BJ (cell line): ENCODE measurements at regions not wholly inside any gene's neighbourhood (a gene's known extent, or its start where the extent isn't known, plus 50 kb on each side); places are given as distances from the start of the nearest gene placed in this dataset.

ENCODE experiments used
- CTCF ChIA-PET: fragments of 350-600 bp; formaldehyde crosslinking; extraction: SDS; loops from one replicate; lab custom pipeline; 2021; ENCODE audit warnings: antibody characterized with exemption, inconsistent platforms; lab: Yijun Ruan, JAX
- POLR2A ChIA-PET: fragments of 300-600 bp; sonication (Branson Sonifier 250); formaldehyde crosslinking; extraction: SDS; loops from one replicate; lab custom pipeline; 2021; ENCODE audit warnings: antibody characterized with exemption; lab: Charles Lee
- DNase-seq: peaks from one replicate; pipeline ENCODE4 v3.0.0-alpha.2; 2011; ENCODE audit warnings: low read depth
- H3K27me3 ChIP-seq: 2 replicates; pipeline ENCODE4 v1.6.0; 2011; ENCODE audit warnings: low read length; ENCODE audit not compliant: control insufficient read depth, insufficient read depth
- H3K36me3 ChIP-seq: 2 replicates; pipeline ENCODE4 v1.5.1; 2011; ENCODE audit warnings: low read length; ENCODE audit not compliant: control insufficient read depth, insufficient read depth
- H3K4me3 ChIP-seq: 2 replicates; pipeline ENCODE4 v1.5.1; 2011; ENCODE audit warnings: low read depth, mild to moderate bottlenecking, control low read depth, low read length
- TF ChIP-seq, protein P1 (sequence below): IDR thresholded peaks from 2 replicates; pipeline ENCODE4 v1.5.1; 2011; ENCODE audit warnings: low read depth, mild to moderate bottlenecking, control low read depth, inconsistent platforms, low read length, moderate library complexity; ENCODE audit not compliant: insufficient read depth

DNA sequence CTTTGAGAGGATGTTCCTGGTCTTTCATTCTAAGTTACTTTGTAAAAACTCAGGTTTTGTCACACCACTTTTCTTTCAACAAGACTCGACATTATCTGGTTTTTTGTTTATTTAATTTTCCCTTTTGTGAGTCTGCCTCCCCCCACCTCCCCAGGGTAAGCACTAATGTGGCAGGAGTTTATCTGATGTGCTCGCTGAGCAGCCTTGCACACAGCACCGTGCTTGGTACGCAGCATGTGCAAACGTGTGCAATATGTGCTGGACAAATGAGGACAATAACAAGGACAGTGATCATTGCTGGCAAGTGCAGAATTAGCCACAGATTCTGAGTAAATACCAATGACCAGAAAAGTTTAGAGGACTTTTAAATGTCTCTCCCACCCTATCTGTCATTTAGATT, 391.4 kb downstream of the IRS2 start:
- POLR2A ChIA-PET: no interaction called here
- Histone ChIP-seq H3K36me3 (no peaks in the 10 kb centered on the region), H3K4me3 (no peak overlapping the region), H3K27me3 (no peaks in the 10 kb centered on the region)
- CTCF ChIA-PET: no interaction called here
- TF ChIP-seq, protein P1, sequence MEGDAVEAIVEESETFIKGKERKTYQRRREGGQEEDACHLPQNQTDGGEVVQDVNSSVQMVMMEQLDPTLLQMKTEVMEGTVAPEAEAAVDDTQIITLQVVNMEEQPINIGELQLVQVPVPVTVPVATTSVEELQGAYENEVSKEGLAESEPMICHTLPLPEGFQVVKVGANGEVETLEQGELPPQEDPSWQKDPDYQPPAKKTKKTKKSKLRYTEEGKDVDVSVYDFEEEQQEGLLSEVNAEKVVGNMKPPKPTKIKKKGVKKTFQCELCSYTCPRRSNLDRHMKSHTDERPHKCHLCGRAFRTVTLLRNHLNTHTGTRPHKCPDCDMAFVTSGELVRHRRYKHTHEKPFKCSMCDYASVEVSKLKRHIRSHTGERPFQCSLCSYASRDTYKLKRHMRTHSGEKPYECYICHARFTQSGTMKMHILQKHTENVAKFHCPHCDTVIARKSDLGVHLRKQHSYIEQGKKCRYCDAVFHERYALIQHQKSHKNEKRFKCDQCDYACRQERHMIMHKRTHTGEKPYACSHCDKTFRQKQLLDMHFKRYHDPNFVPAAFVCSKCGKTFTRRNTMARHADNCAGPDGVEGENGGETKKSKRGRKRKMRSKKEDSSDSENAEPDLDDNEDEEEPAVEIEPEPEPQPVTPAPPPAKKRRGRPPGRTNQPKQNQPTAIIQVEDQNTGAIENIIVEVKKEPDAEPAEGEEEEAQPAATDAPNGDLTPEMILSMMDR: no peak
- no peak for DNase-seq

DNA sequence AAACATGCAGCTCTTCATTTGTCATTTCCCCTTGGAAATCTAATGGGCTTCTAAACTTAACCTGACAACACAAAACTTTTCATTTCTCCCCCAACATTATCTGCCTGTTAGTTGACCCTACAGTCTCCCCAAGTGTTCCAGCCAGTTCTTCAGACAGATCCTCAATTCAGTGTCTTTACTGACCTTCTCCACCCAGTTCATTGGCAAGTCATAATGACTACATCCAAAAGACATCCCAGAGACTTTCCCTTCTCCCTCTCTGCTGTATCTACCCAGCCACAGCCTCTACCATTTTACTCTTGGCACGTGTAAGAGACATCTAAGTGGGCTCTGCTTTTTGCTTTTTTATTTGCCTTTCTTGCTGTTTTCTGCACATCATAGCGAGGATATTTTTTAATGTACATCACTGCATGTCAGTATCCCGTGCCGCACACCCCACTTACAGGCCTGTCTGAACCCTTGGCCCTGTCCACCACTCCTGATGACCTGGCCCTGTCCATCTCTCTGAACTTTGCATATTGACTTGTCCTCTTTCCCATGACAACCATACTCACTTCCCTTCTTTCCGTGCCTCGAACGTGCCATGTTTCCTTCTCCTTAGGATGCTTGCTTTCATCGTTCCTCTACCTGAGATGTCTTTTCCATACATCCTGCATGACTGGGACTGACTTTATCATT, 391.9 kb downstream of the IRS2 start:
- POLR2A ChIA-PET: no interaction called here
- DNase-seq: no peak
- TF ChIP-seq, protein P1: no peak

DNA sequence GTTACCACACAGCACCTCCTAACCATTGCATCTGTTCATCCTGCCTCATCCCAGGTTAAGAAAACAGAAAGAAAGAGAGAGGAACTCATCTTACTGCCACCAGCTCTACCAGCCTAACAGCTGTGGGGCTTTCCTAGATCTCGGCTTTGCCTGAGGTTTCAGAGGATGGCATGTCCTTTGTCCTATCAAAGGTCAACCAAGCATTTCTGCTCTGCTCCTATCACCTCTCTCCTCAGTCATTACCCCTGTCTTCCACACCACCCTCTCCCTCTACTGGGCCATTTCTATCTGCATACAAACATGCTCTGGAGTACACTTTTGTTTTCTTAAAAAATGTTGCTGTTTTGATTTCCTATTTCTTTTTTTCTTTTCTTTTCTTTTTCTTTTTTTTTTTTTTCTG, 393.3 kb downstream of the IRS2 start:
- Histone ChIP-seq H3K4me3 (no peak overlapping the region), H3K36me3 (no peaks in the 10 kb centered on the region), H3K27me3 (no peaks in the 10 kb centered on the region)
- DNase-seq: no peak
- ChIA-PET POLR2A (interaction anchor here (0.6 kb wide), 1 partner anchor 241 kb away, joined by 3 read pairs; no protein-coding TSS in a partner anchor), CTCF (no interaction called here)
- TF ChIP-seq, protein P1: no peak

More for the DNA sequence above, 391.9 kb downstream of the IRS2 start:
- Histone ChIP-seq H3K27me3 (no peaks in the 10 kb centered on the region), H3K36me3 (no peaks in the 10 kb centered on the region), H3K4me3 (no peak overlapping the region)
- CTCF ChIA-PET: no interaction called here

DNA sequence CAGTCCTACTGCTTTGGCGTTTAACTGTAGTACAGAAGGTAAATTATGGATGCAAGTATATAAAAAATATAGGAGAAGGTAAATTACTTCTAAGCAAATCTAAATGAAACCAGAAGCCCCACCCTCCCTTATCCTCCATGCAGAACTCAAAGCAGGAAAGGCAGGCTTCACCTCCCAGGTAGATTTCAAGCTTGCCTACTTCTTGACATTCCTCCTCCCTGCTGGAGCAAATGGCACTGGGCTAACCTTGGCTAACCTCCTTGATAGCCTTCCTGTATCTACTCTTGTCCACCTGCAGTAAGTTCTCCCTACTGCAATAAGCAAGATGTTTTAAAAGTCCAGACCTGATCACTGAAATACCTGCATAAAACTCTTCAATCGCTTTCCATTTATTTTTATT, 396.0 kb downstream of the IRS2 start:
- CTCF ChIA-PET: interaction anchor here (0.8 kb wide), 1 partner anchor 198 kb away, joined by 4 read pairs; no protein-coding TSS in a partner anchor
- TF ChIP-seq, protein P1: no peak
- POLR2A ChIA-PET: interaction anchor here (0.6 kb wide), 1 partner anchor 106 kb away, joined by 3 read pairs; no protein-coding TSS in a partner anchor
- Histone ChIP-seq H3K36me3 (no peaks in the 10 kb centered on the region), H3K4me3 (no peak overlapping the region), H3K27me3 (no peaks in the 10 kb centered on the region)
- DNase-seq: no peak

DNA sequence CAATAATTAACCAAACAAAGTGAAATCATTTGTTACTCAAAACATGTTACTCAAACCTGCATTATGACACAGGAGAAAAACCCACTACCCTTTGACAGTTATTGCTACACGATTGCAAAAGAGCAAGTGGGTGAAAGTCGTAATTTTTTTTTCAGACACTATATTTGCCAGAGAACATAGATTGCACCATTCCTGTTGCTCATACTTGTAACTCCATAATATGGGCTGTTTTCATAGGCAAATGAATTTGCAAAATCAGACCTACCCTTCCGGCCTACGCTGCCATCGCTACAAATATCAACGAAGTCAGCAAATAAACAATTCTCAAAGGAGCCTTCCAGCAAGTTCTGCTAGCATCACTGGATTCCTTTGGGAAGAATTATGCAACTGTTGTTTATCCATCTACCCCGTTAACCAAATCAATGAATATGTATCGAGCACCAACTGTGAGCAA, 396.5 kb downstream of the IRS2 start:
- Histone ChIP-seq H3K4me3 (no peak overlapping the region), H3K36me3 (no peaks in the 10 kb centered on the region), H3K27me3 (no peaks in the 10 kb centered on the region)
- DNase-seq: no peak
- POLR2A ChIA-PET: interaction anchor here (0.6 kb wide), 1 partner anchor 106 kb away, joined by 3 read pairs; no protein-coding TSS in a partner anchor
- CTCF ChIA-PET: interaction anchor here (0.8 kb wide), 1 partner anchor 198 kb away, joined by 4 read pairs; no protein-coding TSS in a partner anchor
- TF ChIP-seq, protein P1: no peak
